Loucy (cell line): ENCODE measurements at regions not wholly inside any gene's neighbourhood (a gene's known extent, or its start where the extent isn't known, plus 50 kb on each side); places are given as distances from the start of the nearest gene placed in this dataset.

ENCODE experiments used
- H2AFZ ChIP-seq: fragments of 200-600 bp; sonication (generic); 2 replicates; pipeline ENCODE4 v1.6.0; 2016; ENCODE audit warnings: antibody characterized with exemption, mild to moderate bottlenecking, low read length, moderate library complexity
- H3F3A ChIP-seq: fragments of 200-600 bp; 2 replicates; pipeline ENCODE4 v1.6.0; 2016; ENCODE audit warnings: antibody characterized with exemption, low read depth, mild to moderate bottlenecking
- H3K27me3 ChIP-seq: fragments of 200-600 bp; sonication (generic); 2 replicates; pipeline ENCODE4 v1.6.1; 2014; ENCODE audit warnings: low read length, mild to moderate bottlenecking; ENCODE audit not compliant: insufficient read depth, poor library complexity, severe bottlenecking
- H3K36me3 ChIP-seq: fragments of 200-600 bp; sonication (generic); 2 replicates; pipeline ENCODE4 v1.6.1; 2016; ENCODE audit warnings: low read length; ENCODE audit not compliant: insufficient read depth
- H3K4me1 ChIP-seq: fragments of 200-600 bp; sonication (generic); 2 replicates; pipeline ENCODE4 v1.5.1; 2014; ENCODE audit warnings: low read length, mild to moderate bottlenecking; ENCODE audit not compliant: insufficient read depth, poor library complexity, severe bottlenecking
- H3K4me2 ChIP-seq: fragments of 200-600 bp; sonication (generic); 2 replicates; pipeline ENCODE4 v1.6.0; 2014; ENCODE audit warnings: antibody characterized with exemption, low read length, low read depth, mild to moderate bottlenecking; ENCODE audit not compliant: poor library complexity, severe bottlenecking
- H3K4me3 ChIP-seq: fragments of 200-600 bp; sonication (generic); 2 replicates; pipeline ENCODE4 v1.5.1; 2014; ENCODE audit warnings: low read length, mild to moderate bottlenecking, mixed read lengths; ENCODE audit not compliant: poor library complexity, severe bottlenecking
- H3K79me2 ChIP-seq: fragments of 200-600 bp; sonication (generic); 2 replicates; pipeline ENCODE4 v1.6.1; 2014; ENCODE audit warnings: low read length; ENCODE audit not compliant: insufficient read depth
- H3K9ac ChIP-seq: fragments of 200-600 bp; sonication (generic); 2 replicates; pipeline ENCODE4 v1.6.0; 2014; ENCODE audit warnings: mild to moderate bottlenecking, low read depth, low read length, moderate library complexity; ENCODE audit not compliant: poor library complexity, severe bottlenecking
- H3K9me2 ChIP-seq: fragments of 200-600 bp; sonication (generic); replicated peaks from 2 replicates; pipeline ENCODE4 v1.6.1; 2016; ENCODE audit warnings: low read depth, low read length, mixed read lengths
- H3K9me3 ChIP-seq: fragments of 200-600 bp; sonication (generic); 2 replicates; pipeline ENCODE4 v1.6.1; 2014; ENCODE audit warnings: mild to moderate bottlenecking, antibody characterized with exemption, low read length, low read depth; ENCODE audit not compliant: insufficient read depth
- H4K20me1 ChIP-seq: fragments of 200-600 bp; sonication (generic); 2 replicates; pipeline ENCODE4 v1.6.0; 2014; ENCODE audit warnings: antibody characterized with exemption, low read length, mild to moderate bottlenecking; ENCODE audit not compliant: insufficient read depth, poor library complexity, severe bottlenecking
- CTCF ChIP-seq: fragments of 200-600 bp; sonication (generic); conservative IDR thresholded peaks from 2 replicates; pipeline ENCODE4 v1.5.1; 2014; ENCODE audit warnings: mild to moderate bottlenecking, antibody characterized with exemption, low read length
- EZH2phosphoT487 ChIP-seq: fragments of 200-600 bp; IDR thresholded peaks from 2 replicates; pipeline ENCODE4 v1.6.1; 2018; ENCODE audit warnings: antibody characterized with exemption, mild to moderate bottlenecking, moderate library complexity, borderline replicate concordance

DNA sequence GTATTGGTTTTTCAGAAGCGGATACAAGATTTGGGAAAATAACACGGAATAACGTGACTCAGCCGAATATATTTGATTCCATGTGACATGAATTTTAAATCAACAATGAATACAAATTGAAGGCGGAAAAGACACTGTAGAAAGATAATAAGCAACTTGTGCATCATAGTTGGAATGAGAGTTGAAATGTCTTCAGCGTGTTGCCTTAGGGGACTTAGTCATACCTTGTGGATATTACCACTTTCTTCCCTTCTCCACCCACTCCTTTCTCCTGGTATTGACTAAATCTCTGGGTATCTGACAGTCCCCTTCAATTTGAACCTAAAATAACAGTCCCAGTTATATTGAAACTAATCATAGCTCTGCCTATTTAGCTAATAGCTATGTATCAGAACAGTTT is 2373.1 kb upstream of the RAG2 start:
- TF ChIP-seq CTCF (no peak), EZH2phosphoT487 (no peak)
- Histone ChIP-seq H3K9ac (no peak overlapping the region), H3F3A (no peaks in the 10 kb centered on the region)

DNA sequence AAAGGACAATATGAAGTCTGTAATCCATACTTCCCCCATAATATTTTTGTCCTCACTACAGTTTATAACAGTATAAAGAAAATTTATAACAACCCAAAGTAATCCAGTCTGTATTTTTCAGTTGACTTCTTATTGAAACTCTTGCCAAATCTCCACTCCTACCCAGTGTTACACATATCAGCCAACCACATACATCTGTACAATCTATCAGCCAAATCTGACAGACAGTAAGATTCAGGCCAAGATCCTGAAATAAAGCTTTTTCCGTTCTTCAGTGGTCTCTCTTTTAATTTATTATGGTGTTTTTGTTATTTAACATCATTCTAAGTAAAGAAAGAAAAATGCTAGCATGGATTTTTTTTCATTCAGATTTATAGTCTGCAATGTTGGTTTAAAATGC is 2370.9 kb upstream of the RAG2 start:
- H3K4me1 ChIP-seq = no peaks in the 10 kb centered on the region
- no peak overlapping the region for H3K4me2 ChIP-seq
- no peak overlapping the region for H3K9ac ChIP-seq
- H3K9me3 ChIP-seq = no peaks in the 10 kb centered on the region
- H3K4me3 ChIP-seq = no peak overlapping the region
- no peaks in the 10 kb centered on the region for H3K27me3 ChIP-seq
- TF ChIP-seq EZH2phosphoT487 (no peak), CTCF (no peak)
- no peak overlapping the region for H2AFZ ChIP-seq
- no peaks in the 10 kb centered on the region for H3K79me2 ChIP-seq
- H4K20me1 ChIP-seq = no peaks in the 10 kb centered on the region
- no peaks in the 10 kb centered on the region for H3K9me2 ChIP-seq
- no peaks in the 10 kb centered on the region for H3F3A ChIP-seq
- H3K36me3 ChIP-seq = no peaks in the 10 kb centered on the region

More for the DNA sequence above, 2373.1 kb upstream of the RAG2 start:
- Histone ChIP-seq H3K4me3 (no peak overlapping the region), H2AFZ (no peak overlapping the region), H3K9me3 (no peaks in the 10 kb centered on the region), H3K79me2 (no peaks in the 10 kb centered on the region), H3K36me3 (no peaks in the 10 kb centered on the region), H4K20me1 (no peaks in the 10 kb centered on the region), H3K4me2 (no peak overlapping the region), H3K9me2 (no peaks in the 10 kb centered on the region), H3K27me3 (no peaks in the 10 kb centered on the region), H3K4me1 (no peaks in the 10 kb centered on the region)

DNA sequence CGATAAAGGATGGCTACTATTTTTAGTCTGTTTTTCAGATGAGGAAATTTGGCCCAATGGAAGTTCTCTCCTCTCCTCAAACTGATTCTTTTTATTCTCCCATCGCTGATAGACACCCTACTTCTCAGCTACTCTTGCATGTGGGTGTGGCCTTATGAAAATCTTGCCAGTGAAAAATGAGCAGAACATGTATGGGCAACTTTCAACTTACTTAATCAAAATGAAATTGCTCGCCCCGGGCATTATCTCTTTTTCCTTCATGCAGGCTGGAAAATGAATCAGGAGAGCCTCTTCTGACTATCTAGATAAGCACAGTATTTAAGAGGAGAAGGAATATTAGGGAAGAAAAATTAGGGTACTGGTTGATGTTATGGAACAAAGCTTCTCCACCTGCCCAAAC is 2354.7 kb upstream of the RAG2 start:
- TF ChIP-seq CTCF = no peak
- TF ChIP-seq EZH2phosphoT487 = no peak
- Histone ChIP-seq H3F3A (no peaks in the 10 kb centered on the region), H3K9me2 (no peaks in the 10 kb centered on the region), H2AFZ (no peak overlapping the region), H3K4me1 (no peaks in the 10 kb centered on the region), H3K27me3 (no peaks in the 10 kb centered on the region), H3K9me3 (no peaks in the 10 kb centered on the region), H3K4me3 (no peak overlapping the region), H3K4me2 (no peak overlapping the region), H3K9ac (no peak overlapping the region), H4K20me1 (no peaks in the 10 kb centered on the region), H3K36me3 (no peaks in the 10 kb centered on the region), H3K79me2 (no peaks in the 10 kb centered on the region)
